ENCODE measurements at regions not wholly inside any gene's neighbourhood (a gene's known extent, or its start where the extent isn't known, plus 50 kb on each side); places are given as distances from the start of the nearest gene placed in this dataset.

DNA sequence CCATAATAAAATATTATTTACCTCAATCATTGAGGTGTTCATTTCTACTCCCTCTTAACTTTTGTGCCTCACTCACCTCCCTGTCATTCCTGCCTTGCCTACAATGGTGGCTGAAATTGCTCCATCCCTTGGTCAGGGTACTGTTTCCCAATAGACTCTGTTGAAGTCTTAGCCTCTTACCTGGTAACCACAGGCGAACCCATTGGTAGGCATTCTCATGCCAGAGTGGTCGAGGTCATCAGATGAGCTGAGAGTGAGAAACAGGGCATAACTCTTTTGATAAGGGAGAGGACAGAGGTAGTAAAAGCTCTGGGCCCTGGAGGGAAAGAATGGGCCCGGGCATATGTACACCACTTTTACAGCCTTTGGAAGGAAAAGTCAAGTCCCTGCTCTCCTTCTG lies 265.6 kb downstream of the ARRDC4 start:
- TF ChIP-seq POLR2A (IDR thresholded peaks at IDR 0.05), result no peak
- TF ChIP-seq, protein P1, sequence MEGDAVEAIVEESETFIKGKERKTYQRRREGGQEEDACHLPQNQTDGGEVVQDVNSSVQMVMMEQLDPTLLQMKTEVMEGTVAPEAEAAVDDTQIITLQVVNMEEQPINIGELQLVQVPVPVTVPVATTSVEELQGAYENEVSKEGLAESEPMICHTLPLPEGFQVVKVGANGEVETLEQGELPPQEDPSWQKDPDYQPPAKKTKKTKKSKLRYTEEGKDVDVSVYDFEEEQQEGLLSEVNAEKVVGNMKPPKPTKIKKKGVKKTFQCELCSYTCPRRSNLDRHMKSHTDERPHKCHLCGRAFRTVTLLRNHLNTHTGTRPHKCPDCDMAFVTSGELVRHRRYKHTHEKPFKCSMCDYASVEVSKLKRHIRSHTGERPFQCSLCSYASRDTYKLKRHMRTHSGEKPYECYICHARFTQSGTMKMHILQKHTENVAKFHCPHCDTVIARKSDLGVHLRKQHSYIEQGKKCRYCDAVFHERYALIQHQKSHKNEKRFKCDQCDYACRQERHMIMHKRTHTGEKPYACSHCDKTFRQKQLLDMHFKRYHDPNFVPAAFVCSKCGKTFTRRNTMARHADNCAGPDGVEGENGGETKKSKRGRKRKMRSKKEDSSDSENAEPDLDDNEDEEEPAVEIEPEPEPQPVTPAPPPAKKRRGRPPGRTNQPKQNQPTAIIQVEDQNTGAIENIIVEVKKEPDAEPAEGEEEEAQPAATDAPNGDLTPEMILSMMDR (IDR thresholded peaks at IDR 0.05), result no peak
